GM12875 (cell line): ENCODE measurements at regions not wholly inside any gene's neighbourhood (a gene's known extent, or its start where the extent isn't known, plus 50 kb on each side); places are given as distances from the start of the nearest gene placed in this dataset.
"Not testable (repeated sequence)": the region's sequence is repeated elsewhere in the genome, so short reads cannot be mapped to it uniquely, and the experiment has no call there.

ENCODE experiments used
- H3K4me3 ChIP-seq: one replicate; pipeline ENCODE4 v1.5.1; 2011; ENCODE audit warnings: low read depth, low read length, control low read depth
- TF ChIP-seq, protein P1 (sequence below): IDR thresholded peaks from 2 replicates; pipeline ENCODE4 v1.5.1; 2011; ENCODE audit warnings: low read depth, mild to moderate bottlenecking, control low read depth, inconsistent platforms, low read length, moderate library complexity, borderline replicate concordance; ENCODE audit not compliant: insufficient read depth

DNA sequence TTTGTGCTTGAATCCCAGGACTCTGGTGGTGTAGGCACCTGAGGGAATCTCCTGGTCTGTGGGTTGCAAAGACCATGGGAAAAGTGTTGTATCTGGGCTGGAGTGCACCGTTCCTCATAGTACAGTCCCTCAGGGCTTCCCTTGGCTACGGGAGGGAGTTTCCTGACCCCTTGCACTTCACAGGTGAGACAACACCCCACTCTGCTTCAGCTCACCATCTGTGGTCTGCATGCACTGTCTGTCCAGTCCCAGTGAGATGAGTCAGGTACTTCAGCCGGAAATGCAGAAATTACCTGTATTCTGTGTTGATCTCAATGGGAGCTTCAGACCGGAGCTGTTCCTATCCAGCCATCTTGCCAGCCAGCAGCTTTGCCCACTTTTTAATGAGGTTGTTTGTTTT lies 353.0 kb upstream of the IRS4 start:
- H3K4me3 ChIP-seq = no peak overlapping the region
- TF ChIP-seq, protein P1, sequence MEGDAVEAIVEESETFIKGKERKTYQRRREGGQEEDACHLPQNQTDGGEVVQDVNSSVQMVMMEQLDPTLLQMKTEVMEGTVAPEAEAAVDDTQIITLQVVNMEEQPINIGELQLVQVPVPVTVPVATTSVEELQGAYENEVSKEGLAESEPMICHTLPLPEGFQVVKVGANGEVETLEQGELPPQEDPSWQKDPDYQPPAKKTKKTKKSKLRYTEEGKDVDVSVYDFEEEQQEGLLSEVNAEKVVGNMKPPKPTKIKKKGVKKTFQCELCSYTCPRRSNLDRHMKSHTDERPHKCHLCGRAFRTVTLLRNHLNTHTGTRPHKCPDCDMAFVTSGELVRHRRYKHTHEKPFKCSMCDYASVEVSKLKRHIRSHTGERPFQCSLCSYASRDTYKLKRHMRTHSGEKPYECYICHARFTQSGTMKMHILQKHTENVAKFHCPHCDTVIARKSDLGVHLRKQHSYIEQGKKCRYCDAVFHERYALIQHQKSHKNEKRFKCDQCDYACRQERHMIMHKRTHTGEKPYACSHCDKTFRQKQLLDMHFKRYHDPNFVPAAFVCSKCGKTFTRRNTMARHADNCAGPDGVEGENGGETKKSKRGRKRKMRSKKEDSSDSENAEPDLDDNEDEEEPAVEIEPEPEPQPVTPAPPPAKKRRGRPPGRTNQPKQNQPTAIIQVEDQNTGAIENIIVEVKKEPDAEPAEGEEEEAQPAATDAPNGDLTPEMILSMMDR = no peak

DNA sequence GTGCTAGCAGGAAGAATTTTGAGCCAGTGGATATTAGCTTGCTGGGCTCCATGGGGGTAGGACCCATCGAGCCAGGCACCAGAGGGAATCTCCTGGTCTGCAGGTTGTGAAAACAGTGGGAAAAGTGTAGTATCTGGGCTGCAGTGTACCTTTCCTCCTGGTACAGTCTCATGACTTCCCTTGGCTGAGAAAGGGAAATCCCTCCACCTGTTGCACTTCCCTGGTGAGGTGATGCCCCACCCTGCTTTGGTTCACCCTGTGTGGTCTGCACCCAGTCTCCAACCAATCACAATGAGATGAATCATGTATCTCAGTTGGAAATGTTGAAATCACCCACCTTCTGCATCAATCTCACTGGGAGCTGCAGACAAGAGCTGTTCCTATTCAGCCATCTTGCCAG lies 341.4 kb upstream of the IRS4 start:
- TF ChIP-seq, protein P1 = no peak
- no peak overlapping the region for H3K4me3 ChIP-seq

DNA sequence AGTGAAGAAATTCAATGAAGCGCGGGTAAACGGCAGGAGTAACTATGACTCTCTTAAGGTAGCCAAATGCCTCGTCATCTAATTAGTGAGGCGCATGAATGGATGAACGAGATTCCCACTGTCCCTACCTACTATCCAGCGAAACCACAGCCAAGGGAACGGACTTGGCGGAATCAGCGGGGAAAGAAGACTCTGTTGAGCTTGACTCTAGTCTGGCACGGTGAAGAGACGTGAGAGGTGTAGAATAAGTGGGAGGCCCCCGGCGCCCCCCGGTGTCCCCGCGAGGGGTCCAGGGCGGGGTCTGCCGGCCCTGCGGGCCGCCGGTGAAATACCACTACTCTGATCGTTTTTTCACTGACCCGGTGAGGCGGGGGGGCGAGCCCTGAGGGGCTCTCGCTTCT lies 317.8 kb upstream of the IRS4 start:
- H3K4me3 ChIP-seq = not testable (repeated sequence)

DNA sequence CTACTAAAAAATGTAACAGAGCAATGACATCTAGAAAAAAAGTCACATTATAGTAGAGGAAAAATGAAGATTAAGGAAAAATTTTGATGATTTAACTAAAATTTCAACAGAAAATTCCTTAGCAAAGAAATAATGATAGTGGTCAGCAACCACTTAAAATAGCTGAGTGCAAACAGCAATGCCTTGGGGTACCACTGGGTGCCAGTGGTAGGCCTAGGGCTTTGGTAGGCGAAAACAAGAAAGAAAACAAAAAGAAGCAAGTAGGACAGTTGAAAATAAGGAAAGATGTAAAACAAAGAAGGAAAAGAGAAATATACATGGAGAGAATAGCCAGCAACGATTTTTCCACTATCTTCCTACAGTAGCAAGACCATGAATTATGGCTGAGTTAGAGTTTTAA lies 313.5 kb upstream of the IRS4 start:
- no peak overlapping the region for H3K4me3 ChIP-seq
- TF ChIP-seq, protein P1 = peak; percentile 15; the same call in 1 of the 2 replicates

DNA sequence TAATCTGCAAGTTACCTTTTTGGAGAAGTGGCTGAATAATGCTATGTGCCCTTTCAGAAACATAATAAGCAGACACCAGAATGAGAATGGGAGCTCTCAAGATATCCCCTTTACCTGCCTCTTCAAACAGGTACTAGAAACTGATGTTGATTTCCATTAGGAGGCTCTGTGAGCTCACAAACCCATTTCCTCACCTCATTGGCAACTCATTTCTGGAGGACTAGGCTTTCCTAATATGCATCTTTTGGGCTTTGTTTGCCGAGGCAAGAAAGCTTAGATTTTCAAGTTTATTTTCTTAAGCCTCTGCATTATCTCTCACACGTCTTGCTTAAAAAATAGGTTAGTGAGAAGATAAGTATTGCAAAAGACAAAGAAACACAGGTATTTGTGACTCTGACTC lies 313.1 kb upstream of the IRS4 start:
- TF ChIP-seq, protein P1 = no peak
- no peak overlapping the region for H3K4me3 ChIP-seq

DNA sequence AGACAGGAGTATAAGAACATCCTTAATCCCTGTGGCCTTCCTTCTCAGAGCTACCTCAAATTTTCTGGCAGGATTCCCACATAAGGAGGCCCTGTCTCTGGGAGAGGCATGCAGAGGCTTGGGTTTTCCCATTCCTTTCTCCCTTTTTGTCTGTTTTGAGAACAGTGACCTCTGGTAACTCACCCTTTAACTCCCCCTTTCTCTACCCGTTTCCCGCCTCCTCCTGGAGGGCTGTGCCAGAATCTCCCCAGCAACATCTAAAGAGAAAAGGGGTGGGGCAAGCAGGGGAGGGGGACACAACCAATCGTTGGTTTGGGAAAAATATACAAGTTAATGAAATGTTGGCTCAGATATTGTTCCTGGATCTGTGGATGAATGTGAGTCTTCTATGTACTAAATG lies 303.7 kb upstream of the IRS4 start:
- TF ChIP-seq, protein P1 = no peak
- H3K4me3 ChIP-seq = no peak overlapping the region

DNA sequence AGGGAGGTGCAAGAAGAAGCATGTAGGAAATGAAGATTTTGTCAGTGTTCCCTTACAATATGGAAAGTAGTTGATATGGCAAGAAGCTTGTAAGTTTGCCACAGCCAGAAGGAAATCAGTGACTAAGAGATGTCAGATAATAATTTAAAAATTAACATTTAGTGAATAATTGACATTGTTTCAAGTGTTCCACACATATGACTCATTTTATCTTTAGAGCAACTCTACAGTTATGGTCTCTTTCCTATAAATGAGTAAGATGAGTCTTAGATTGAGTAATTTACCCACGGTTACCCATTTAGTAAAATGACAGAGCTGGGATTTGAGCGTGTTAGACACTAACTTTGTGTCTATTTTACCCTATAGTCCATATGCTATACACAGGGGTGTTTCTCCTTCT lies 300.3 kb upstream of the IRS4 start:
- no peak overlapping the region for H3K4me3 ChIP-seq
- TF ChIP-seq, protein P1 = no peak

DNA sequence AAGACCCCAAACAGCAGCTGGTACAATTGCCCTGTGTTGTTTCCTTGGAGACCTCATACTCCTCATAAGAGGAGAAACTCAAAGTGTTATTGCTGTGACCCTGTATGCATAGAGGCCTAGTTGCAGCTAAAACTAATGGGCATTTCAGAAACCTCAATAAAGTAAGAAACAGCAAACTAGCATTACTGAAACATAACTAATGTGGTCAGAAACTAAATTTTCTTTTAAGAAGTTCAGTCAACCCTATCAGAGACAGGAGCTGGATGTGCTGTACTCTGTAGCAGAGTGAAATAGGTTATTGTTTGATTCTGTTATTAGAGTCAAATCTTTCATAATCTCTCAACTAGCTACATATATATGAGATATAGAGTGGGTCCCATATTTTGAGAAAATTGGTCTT lies 257.5 kb upstream of the IRS4 start:
- TF ChIP-seq, protein P1 = no peak
- no peak overlapping the region for H3K4me3 ChIP-seq

DNA sequence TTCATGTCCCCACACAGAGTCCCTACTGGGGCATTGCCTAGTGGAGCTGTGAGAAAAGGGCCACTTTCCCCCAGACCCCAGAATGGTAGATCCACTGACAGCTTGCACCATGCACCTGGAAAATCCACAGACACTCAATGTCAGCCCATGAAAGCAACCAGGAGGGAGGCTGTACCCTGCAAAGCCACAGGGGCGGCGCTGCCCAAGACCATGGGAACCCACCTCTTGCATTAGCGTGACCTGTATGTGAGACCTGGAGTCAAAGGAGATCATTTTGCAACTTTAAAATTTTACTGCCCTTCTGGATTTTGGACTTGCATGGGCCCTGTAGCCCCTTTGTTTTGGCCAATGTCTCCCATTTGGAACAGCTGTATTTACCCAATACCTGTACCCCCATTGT lies 236.5 kb upstream of the IRS4 start:
- not testable (repeated sequence) for H3K4me3 ChIP-seq
